Limb (tissue), 2 donors: ENCODE measurements at regions not wholly inside any gene's neighbourhood (a gene's known extent, or its start where the extent isn't known, plus 50 kb on each side); places are given as distances from the start of the nearest gene placed in this dataset.

ENCODE experiments used
- DNase-seq, 2 donors: peaks; one replicate each; pipeline ENCODE4 v3.0.0-alpha.2; 2016; ENCODE audit errors: extremely low spot score in 2 of 2

- DNase-seq, result no peak
These were observed 418.9 kb downstream of the COG6 start for GRCh38 chr13:40074338-40074737.

- DNase-seq, result no peak
These were observed 419.8 kb downstream of the COG6 start for GRCh38 chr13:40075281-40075680.

- DNase-seq, result no peak
These were observed 421.4 kb downstream of the COG6 start for GRCh38 chr13:40076765-40077362.

GRCh38 chr13:40077396-40078027 is 422.1 kb downstream of the COG6 start:
- no peak for DNase-seq

- no peak for DNase-seq
These were observed 424.3 kb downstream of the COG6 start for GRCh38 chr13:40079721-40080120.

- no peak for DNase-seq
These were observed 425.2 kb downstream of the COG6 start for GRCh38 chr13:40080676-40081075.

- no peak for DNase-seq
These were observed 427.2 kb downstream of the COG6 start for GRCh38 chr13:40082639-40083038.

- no peak for DNase-seq
These were observed 428.4 kb downstream of the COG6 start for GRCh38 chr13:40083841-40084240.

GRCh38 chr13:40084934-40085333 is 429.5 kb downstream of the COG6 start:
- no peak for DNase-seq

- DNase-seq, result no peak
These were observed 431.9 kb downstream of the COG6 start for GRCh38 chr13:40087091-40088002.

GRCh38 chr13:40094056-40094455 is 438.6 kb downstream of the COG6 start:
- DNase-seq, result no peak

GRCh38 chr13:40095695-40096356 is 440.4 kb downstream of the COG6 start:
- DNase-seq, result no peak

GRCh38 chr13:40096357-40096901 is 441.0 kb downstream of the COG6 start:
- no peak for DNase-seq

- DNase-seq, result no peak
These were observed 442.8 kb downstream of the COG6 start for GRCh38 chr13:40098246-40098645.

GRCh38 chr13:40101708-40102359 is 446.4 kb downstream of the COG6 start:
- no peak for DNase-seq

- no peak for DNase-seq
These were observed 446.9 kb downstream of the COG6 start for GRCh38 chr13:40102360-40102727.

- no peak for DNase-seq
These were observed 447.4 kb downstream of the COG6 start for GRCh38 chr13:40102854-40103253.

- DNase-seq, result no peak
These were observed 448.4 kb downstream of the COG6 start for GRCh38 chr13:40103864-40104263.

- no peak for DNase-seq
These were observed 449.8 kb downstream of the COG6 start for GRCh38 chr13:40105231-40105630.

- DNase-seq, result no peak
These were observed 453.9 kb downstream of the COG6 start for GRCh38 chr13:40109351-40109844.
